Endothelial cell of umbilical vein (primary cell): ENCODE measurements at regions not wholly inside any gene's neighbourhood (a gene's known extent, or its start where the extent isn't known, plus 50 kb on each side); places are given as distances from the start of the nearest gene placed in this dataset.

Experiments used
- BruUV-seq: library from RNA; stranded (reverse); fragments of 400-500 nt; replicated peaks from 2 replicates; lab custom pipeline; 2021; lab: Mats Ljungman, UMichigan
- CTCF ChIA-PET: fragments of 300-600, 350-600 bp; sonication (Branson Sonifier 250); formaldehyde crosslinking; loops from one replicate; lab custom pipeline; 2021; ENCODE audit warnings: antibody characterized with exemption, inconsistent platforms; lab: Charles Lee
- POLR2A ChIA-PET: fragments of 300-600, 350-600 bp; sonication (Branson Sonifier 250); formaldehyde crosslinking; loops from one replicate; lab custom pipeline; 2021; ENCODE audit warnings: antibody characterized with exemption, inconsistent platforms; lab: Charles Lee
- DNase-seq: peaks from one replicate; pipeline ENCODE4 v3.0.0-alpha.2; 2011; ENCODE audit warnings: low read depth, low spot score
- FAIRE-seq: peaks from 2 replicates; lab custom pipeline; 2011; peaks lifted over from hg19 to GRCh38; lab: Jason Lieb, UNC
- H2AFZ ChIP-seq: 2 replicates; pipeline ENCODE4 v1.6.0; 2012; ENCODE audit warnings: low read depth, low read length, control low read depth, inconsistent platforms
- H3K27ac ChIP-seq: 2 replicates; pipeline ENCODE4 v1.5.1; 2011; ENCODE audit warnings: low read depth, mild to moderate bottlenecking, control low read depth, low read length, moderate library complexity; ENCODE audit not compliant: insufficient read depth
- H3K27me3 ChIP-seq, 2 experiments: 2 replicates each; pipeline versions ENCODE4 v1.6.0 to v1.6.1; 2011; ENCODE audit warnings: low read length in 2 of 2, mixed read lengths in 1 of 2; ENCODE audit not compliant: control insufficient read depth in 2 of 2, insufficient read depth in 2 of 2
- H3K36me3 ChIP-seq, 2 experiments: 2 replicates in 1 of 2; 3 replicates in 1 of 2; pipeline ENCODE4 v1.5.1; 2011; ENCODE audit warnings: low read length in 2 of 2, mild to moderate bottlenecking in 1 of 2, moderate library complexity in 1 of 2; ENCODE audit not compliant: control insufficient read depth in 2 of 2, insufficient read depth in 2 of 2; ENCODE audit errors: extremely low read depth in 1 of 2
- H3K4me1 ChIP-seq: 3 replicates; pipeline ENCODE4 v1.5.1; 2011; ENCODE audit warnings: mild to moderate bottlenecking, low read length; ENCODE audit not compliant: control insufficient read depth, insufficient read depth; ENCODE audit errors: extremely low read depth
- H3K4me2 ChIP-seq: 2 replicates; pipeline ENCODE4 v1.6.1; 2011; ENCODE audit warnings: low read length, control low read depth, mixed read lengths; ENCODE audit not compliant: insufficient read depth
- H3K4me3 ChIP-seq, 3 experiments: fragments of 200-600 bp in 1 of 3; sonication (generic), shearing (Covaris generic) in 1 of 3; replicated peaks in 1 of 3; 2 replicates each; pipeline ENCODE4 v1.5.1; 2011 to 2016; ENCODE audit warnings: control low read depth in 3 of 3, low read length in 3 of 3, mild to moderate bottlenecking in 2 of 3, inconsistent platforms in 1 of 3, low read depth in 1 of 3, moderate library complexity in 1 of 3; ENCODE audit not compliant: insufficient read depth in 1 of 3
- H3K79me2 ChIP-seq: 2 replicates; pipeline ENCODE4 v1.6.0; 2012; ENCODE audit warnings: low read length, inconsistent platforms; ENCODE audit not compliant: control insufficient read depth, insufficient read depth
- H3K9ac ChIP-seq: replicated peaks from 2 replicates; pipeline ENCODE3; 2011; ENCODE audit warnings: low read length, control low read depth; ENCODE audit not compliant: insufficient read depth; ENCODE audit errors: extremely low read depth
- H3K9me1 ChIP-seq: replicated peaks from 3 replicates; pipeline ENCODE4 v1.6.0; 2011; ENCODE audit warnings: mild to moderate bottlenecking, low read length; ENCODE audit not compliant: control insufficient read depth, insufficient read depth; ENCODE audit errors: extremely low read depth
- H3K9me3 ChIP-seq: replicated peaks from 2 replicates; pipeline ENCODE4 v1.5.1; 2012; ENCODE audit warnings: low read length, inconsistent platforms; ENCODE audit not compliant: control insufficient read depth, insufficient read depth
- H4K20me1 ChIP-seq: replicated peaks from 2 replicates; pipeline ENCODE3; 2011; ENCODE audit warnings: mild to moderate bottlenecking, low read length; ENCODE audit not compliant: control insufficient read depth, insufficient read depth; ENCODE audit errors: extremely low read depth
- EZH2 ChIP-seq: IDR thresholded peaks from 2 replicates; pipeline ENCODE4 v1.6.1; 2012; ENCODE audit warnings: borderline replicate concordance, low read depth, mild to moderate bottlenecking, moderate library complexity, low read length, inconsistent platforms; ENCODE audit not compliant: severe bottlenecking
- FOS ChIP-seq: IDR thresholded peaks from 2 replicates; pipeline ENCODE4 v1.6.1; 2011; ENCODE audit warnings: mild to moderate bottlenecking, low read length, moderate library complexity, borderline replicate concordance; ENCODE audit not compliant: insufficient read depth
- GATA2 ChIP-seq: IDR thresholded peaks from 2 replicates; pipeline ENCODE4 v1.7.0; 2011; ENCODE audit warnings: low read depth, mild to moderate bottlenecking, moderate library complexity, mixed read lengths, low read length; ENCODE audit not compliant: insufficient read length, insufficient read depth
- JUN ChIP-seq: IDR thresholded peaks from 2 replicates; pipeline ENCODE4 v1.6.1; 2011; ENCODE audit warnings: borderline replicate concordance, low read depth; ENCODE audit not compliant: insufficient read length, insufficient read depth
- MYC ChIP-seq: IDR thresholded peaks from one replicate; pipeline ENCODE4 v1.6.1; 2011; ENCODE audit warnings: mild to moderate bottlenecking, low read depth, low read length
- POLR2A ChIP-seq: IDR thresholded peaks from 2 replicates; pipeline ENCODE4 v1.6.1; 2012; ENCODE audit warnings: low read depth, mild to moderate bottlenecking, control low read depth, low read length
- POLR2AphosphoS5 ChIP-seq: IDR thresholded peaks from 2 replicates; pipeline ENCODE4 v1.6.1; 2012; ENCODE audit warnings: low read depth, mild to moderate bottlenecking, control low read depth, low read length, moderate library complexity; ENCODE audit not compliant: insufficient read depth
- dilution Hi-C: fragments of 300-500 bp; cut with MboI; formaldehyde crosslinking; loops from one replicate; pipeline ENCODE4 v1.15.0; 2019; ENCODE audit warnings: low sequenced_read_pairs; ENCODE audit not compliant: extremely low pct_ligation_motif_present
- intact Hi-C: fragments of 100-400 bp; cut with micrococcal nuclease; formaldehyde crosslinking; loops from one replicate; pipeline ENCODE4 v1.10.0; 2022
- TF ChIP-seq, protein P1 (sequence below), 2 donors: IDR thresholded peaks; 1 replicate in 1 of 2; 2 replicates in 1 of 2; pipeline ENCODE4 v1.5.1; 2011; ENCODE audit warnings: low read length in 2 of 2, mild to moderate bottlenecking in 2 of 2, moderate library complexity in 2 of 2, control low read depth in 1 of 2, inconsistent platforms in 1 of 2, low read depth in 1 of 2; ENCODE audit not compliant: insufficient read depth in 1 of 2; ENCODE audit errors: extremely low read depth in 1 of 2
- TF ChIP-seq, protein P2 (sequence below): IDR thresholded peaks from 2 replicates; pipeline ENCODE4 v1.6.1; 2011; ENCODE audit not compliant: insufficient read depth, insufficient read length

DNA sequence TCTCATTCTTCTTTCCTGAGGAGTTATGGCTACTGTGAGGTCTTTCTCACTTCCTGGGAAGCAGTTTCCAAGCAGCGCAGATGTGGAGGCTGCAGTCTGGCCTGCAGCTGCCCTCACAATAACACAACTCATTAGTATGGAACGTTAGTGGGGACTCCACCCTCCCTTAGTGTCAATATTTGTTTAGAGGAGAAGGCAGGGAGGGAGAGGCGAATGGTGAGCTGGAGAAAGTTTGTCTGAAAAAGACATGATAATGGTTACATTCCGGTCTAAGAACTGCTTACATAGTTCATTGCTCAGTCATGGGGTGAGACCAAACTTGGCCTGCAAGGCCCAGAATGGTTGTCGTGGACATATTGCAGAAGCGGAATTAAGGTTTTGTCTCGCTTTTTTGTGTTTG lies 170.2 kb downstream of the HS3ST3B1 start:
- CTCF ChIA-PET, result no interaction called here
- no peak overlapping the region for H3K4me2 ChIP-seq

More for the DNA sequence above, 170.2 kb downstream of the HS3ST3B1 start:
- POLR2A ChIA-PET, result no interaction called here
- no peak overlapping the region for H3K9ac ChIP-seq
- no peak for DNase-seq
- no peaks in the 10 kb centered on the region for H3K9me3 ChIP-seq
- H3K9me1 ChIP-seq, result no peaks in the 10 kb centered on the region
- H3K4me3 ChIP-seq, result no peak overlapping the region
- no peak for FAIRE-seq
- H3K4me1 ChIP-seq, result no peaks in the 10 kb centered on the region
- BruUV-seq, result no TSS peak
- H3K36me3 ChIP-seq, result no peaks in the 10 kb centered on the region
- H3K27ac ChIP-seq, result no peak overlapping the region
- no peaks in the 10 kb centered on the region for H3K27me3 ChIP-seq
- TF ChIP-seq FOS (no peak), JUN (no peak), POLR2AphosphoS5 (no peak), GATA2 (no peak), EZH2 (no peak), POLR2A (no peak), MYC (no peak)
- TF ChIP-seq, protein P1, sequence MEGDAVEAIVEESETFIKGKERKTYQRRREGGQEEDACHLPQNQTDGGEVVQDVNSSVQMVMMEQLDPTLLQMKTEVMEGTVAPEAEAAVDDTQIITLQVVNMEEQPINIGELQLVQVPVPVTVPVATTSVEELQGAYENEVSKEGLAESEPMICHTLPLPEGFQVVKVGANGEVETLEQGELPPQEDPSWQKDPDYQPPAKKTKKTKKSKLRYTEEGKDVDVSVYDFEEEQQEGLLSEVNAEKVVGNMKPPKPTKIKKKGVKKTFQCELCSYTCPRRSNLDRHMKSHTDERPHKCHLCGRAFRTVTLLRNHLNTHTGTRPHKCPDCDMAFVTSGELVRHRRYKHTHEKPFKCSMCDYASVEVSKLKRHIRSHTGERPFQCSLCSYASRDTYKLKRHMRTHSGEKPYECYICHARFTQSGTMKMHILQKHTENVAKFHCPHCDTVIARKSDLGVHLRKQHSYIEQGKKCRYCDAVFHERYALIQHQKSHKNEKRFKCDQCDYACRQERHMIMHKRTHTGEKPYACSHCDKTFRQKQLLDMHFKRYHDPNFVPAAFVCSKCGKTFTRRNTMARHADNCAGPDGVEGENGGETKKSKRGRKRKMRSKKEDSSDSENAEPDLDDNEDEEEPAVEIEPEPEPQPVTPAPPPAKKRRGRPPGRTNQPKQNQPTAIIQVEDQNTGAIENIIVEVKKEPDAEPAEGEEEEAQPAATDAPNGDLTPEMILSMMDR (IDR thresholded peaks at IDR 0.05; ENCODE audit: extremely low read depth in 1 of 2, insufficient read depth in 1 of 2, low read depth in 1 of 2, low read length in 2 of 2), result no peak
- TF ChIP-seq, protein P2, sequence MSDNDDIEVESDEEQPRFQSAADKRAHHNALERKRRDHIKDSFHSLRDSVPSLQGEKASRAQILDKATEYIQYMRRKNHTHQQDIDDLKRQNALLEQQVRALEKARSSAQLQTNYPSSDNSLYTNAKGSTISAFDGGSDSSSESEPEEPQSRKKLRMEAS, result no peak
- H4K20me1 ChIP-seq, result no peaks in the 10 kb centered on the region
- intact Hi-C loops, result no loop called here
- no peak overlapping the region for H2AFZ ChIP-seq
- H3K79me2 ChIP-seq, result no peaks in the 10 kb centered on the region
- dilution Hi-C loops, result no loop called here
